Gastroesophageal sphincter (tissue), 4 donors: ENCODE measurements at regions not wholly inside any gene's neighbourhood (a gene's known extent, or its start where the extent isn't known, plus 50 kb on each side); places are given as distances from the start of the nearest gene placed in this dataset.

Experiments used
- ATAC-seq: fragments of 150-250 bp; one replicate; pipeline ENCODE4 v1.9.1; 2016; ENCODE audit warnings: mild to moderate bottlenecking, moderate library complexity
- H3K27ac ChIP-seq, 4 donors: fragments of 200-600 bp; sonication (generic) in 3 of 4; 1 replicate in 3 of 4; 2 replicates in 1 of 4; pipeline ENCODE4 v1.5.1; 2016 to 2019
- H3K27me3 ChIP-seq: fragments of 200-600 bp; sonication (generic); one replicate; pipeline ENCODE4 v1.5.1; 2019
- H3K36me3 ChIP-seq, 2 donors: fragments of 200-600 bp; sonication (generic); one replicate each; pipeline ENCODE4 v1.5.1; 2019; ENCODE audit warnings: control low read depth in 1 of 2
- H3K4me1 ChIP-seq, 3 donors: fragments of 200-600 bp; sonication (generic); 1 replicate in 2 of 3; 2 replicates in 1 of 3; pipeline ENCODE4 v1.5.1; 2016 to 2019; ENCODE audit warnings: control low read depth in 2 of 3
- H3K4me3 ChIP-seq, 2 donors: fragments of 200-600 bp; sonication (generic); one replicate each; pipeline ENCODE4 v1.5.1; 2019; ENCODE audit warnings: mild to moderate bottlenecking in 1 of 2, moderate library complexity in 1 of 2
- H3K9me3 ChIP-seq, 3 donors: fragments of 200-600 bp; sonication (generic); one replicate each; pipeline ENCODE4 v1.5.1; 2017 to 2019; ENCODE audit warnings: control low read depth in 2 of 3
- CTCF ChIP-seq, 4 experiments: fragments of 200-600 bp in 2 of 4; fragments of 450-650 bp in 2 of 4; sonication (generic) in 1 of 4; IDR thresholded peaks; one replicate each; pipeline ENCODE4 v1.5.1; 2017 to 2019; ENCODE audit warnings: antibody characterized with exemption in 4 of 4, mild to moderate bottlenecking in 2 of 4, moderate library complexity in 2 of 4
- EP300 ChIP-seq: sonication (generic); formaldehyde crosslinking; IDR thresholded peaks from one replicate; pipeline ENCODE4 v1.6.1; 2017; ENCODE audit warnings: antibody characterized with exemption, mild to moderate bottlenecking
- POLR2A ChIP-seq, 2 donors: fragments of 450-650 bp; IDR thresholded peaks; one replicate each; pipeline ENCODE4 v1.6.1; 2017; ENCODE audit warnings: antibody characterized with exemption in 2 of 2, mild to moderate bottlenecking in 2 of 2, moderate library complexity in 1 of 2
- POLR2AphosphoS5 ChIP-seq: sonication (generic); formaldehyde crosslinking; IDR thresholded peaks from one replicate; pipeline ENCODE4 v1.6.1; 2017; ENCODE audit warnings: antibody characterized with exemption
- WGBS, 2 donors: methylation state at CpG; one replicate each; pipeline ENCODE4 v1.1.5; 2018; ENCODE audit warnings: low coverage in 1 of 2; 5-methylcytosine and 5-hydroxymethylcytosine counted together

GRCh38 chr7:114183311-114184088 is 231.1 kb upstream of the FOXP2 start:
- WGBS, 2 donors = 56% methylated on average over 3 of the region's 3 CpGs
- ATAC-seq = no peak
- Histone ChIP-seq H3K4me1 (peaks cover 0 to 18% (median 0%) of the 10 kb centered on the region in 3 donors), H3K27ac (no peak overlapping the region), H3K36me3 (no peaks in the 10 kb centered on the region), H3K4me3 (no peak overlapping the region), H3K27me3 (no peaks in the 10 kb centered on the region), H3K9me3 (no peaks in the 10 kb centered on the region)
- TF ChIP-seq EP300 = no peak
- no peak for TF ChIP-seq POLR2AphosphoS5

GRCh38 chr7:114182837-114183236 is 231.8 kb upstream of the FOXP2 start:
- WGBS, 2 donors = 38 to 85% methylated on average over 1 of the region's 1 CpG
- H3K36me3 ChIP-seq = no peaks in the 10 kb centered on the region
- no peak for ATAC-seq
- no peak overlapping the region for H3K27ac ChIP-seq
- TF ChIP-seq POLR2AphosphoS5 (no peak), CTCF (IDR thresholded peaks at IDR 0.05) (no peak), POLR2A (IDR thresholded peaks at IDR 0.05) (no peak), EP300 (no peak)
- H3K4me1 ChIP-seq = peaks cover 0 to 18% (median 0%) of the 10 kb centered on the region in 3 donors
- no peaks in the 10 kb centered on the region for H3K9me3 ChIP-seq
- H3K27me3 ChIP-seq = no peaks in the 10 kb centered on the region
- H3K4me3 ChIP-seq = no peak overlapping the region

DNA sequence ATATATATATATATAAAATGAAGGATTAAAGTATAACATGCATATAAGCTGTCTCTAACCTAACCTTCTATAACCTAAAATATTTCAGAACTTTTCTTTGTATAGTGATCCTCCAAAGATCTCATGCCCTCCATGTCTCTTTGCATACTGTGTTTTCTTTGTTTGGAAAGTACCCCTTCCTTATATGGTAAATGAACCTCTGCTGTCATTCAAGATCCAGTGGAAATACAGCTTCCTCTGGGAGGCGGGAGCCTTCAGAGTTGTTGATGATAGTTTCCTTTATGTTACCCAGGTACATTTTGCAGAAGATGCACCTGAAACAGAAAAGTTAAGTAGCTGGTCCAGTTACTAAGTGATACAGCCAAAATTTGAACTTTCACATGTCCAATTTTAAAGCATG is 233.3 kb upstream of the FOXP2 start:
- Histone ChIP-seq H3K36me3 (no peaks in the 10 kb centered on the region), H3K4me3 (no peak overlapping the region), H3K27ac (no peak overlapping the region), H3K27me3 (no peaks in the 10 kb centered on the region), H3K4me1 (peaks cover 0 to 14% (median 0%) of the 10 kb centered on the region in 3 donors), H3K9me3 (no peaks in the 10 kb centered on the region)
- TF ChIP-seq CTCF (IDR thresholded peaks at IDR 0.05) = no peak
- TF ChIP-seq EP300 = no peak
- TF ChIP-seq POLR2AphosphoS5 = no peak
- TF ChIP-seq POLR2A (IDR thresholded peaks at IDR 0.05) = no peak
- ATAC-seq = no peak
- WGBS, 2 donors = 80 to 100% methylated on average over 1 of the region's 1 CpG

DNA sequence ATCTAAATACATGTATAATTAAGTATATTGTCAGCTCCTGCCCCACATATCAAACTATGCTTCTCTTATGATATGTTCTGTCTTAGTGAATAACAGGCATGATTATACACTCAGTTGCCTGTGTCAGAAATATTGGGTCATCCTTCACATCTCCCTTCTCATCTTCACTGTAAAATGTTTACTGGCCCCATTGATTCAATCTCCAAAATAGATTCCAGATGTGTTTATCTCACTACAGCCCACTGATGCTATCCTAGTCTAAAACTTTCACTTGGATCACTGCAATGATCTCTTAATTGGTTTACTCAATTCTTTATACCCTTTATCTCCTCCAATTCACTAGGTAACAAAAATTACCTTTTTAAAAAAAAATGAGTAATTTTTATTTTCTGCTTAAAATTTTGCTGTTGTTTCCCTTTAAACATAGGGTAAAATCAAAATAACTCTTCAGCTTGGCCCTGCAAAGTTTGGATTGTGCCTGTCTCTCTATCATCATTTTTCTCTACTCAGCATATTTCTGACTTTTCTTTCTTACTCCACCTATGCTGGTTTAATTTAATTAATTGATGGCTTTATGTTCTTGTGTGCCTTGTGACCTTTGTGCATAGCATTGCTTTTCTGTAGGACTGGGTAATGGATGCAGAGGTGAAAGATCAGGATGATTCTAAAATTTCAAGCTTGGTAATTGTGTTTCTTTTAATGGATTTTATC is 233.9 kb upstream of the FOXP2 start:
- TF ChIP-seq POLR2A (IDR thresholded peaks at IDR 0.05) (no peak), POLR2AphosphoS5 (no peak), CTCF (IDR thresholded peaks at IDR 0.05) (no peak), EP300 (no peak)
- H3K4me1 ChIP-seq = peaks cover 0 to 14% (median 0%) of the 10 kb centered on the region in 3 donors
- ATAC-seq = no peak
- no peak overlapping the region for H3K27ac ChIP-seq
- H3K27me3 ChIP-seq = no peaks in the 10 kb centered on the region
- no peaks in the 10 kb centered on the region for H3K9me3 ChIP-seq
- no peak overlapping the region for H3K4me3 ChIP-seq
- H3K36me3 ChIP-seq = no peaks in the 10 kb centered on the region

- no peaks in the 10 kb centered on the region for H3K4me1 ChIP-seq
- no peak overlapping the region for H3K4me3 ChIP-seq
- no peak for TF ChIP-seq POLR2AphosphoS5
- TF ChIP-seq EP300 = no peak
- TF ChIP-seq POLR2A (IDR thresholded peaks at IDR 0.05) = no peak
- TF ChIP-seq CTCF (IDR thresholded peaks at IDR 0.05) = no peak
- no peaks in the 10 kb centered on the region for H3K9me3 ChIP-seq
- H3K27me3 ChIP-seq = no peaks in the 10 kb centered on the region
- no peak overlapping the region for H3K27ac ChIP-seq
- ATAC-seq = no peak
- 82 to 84% methylated on average over 4 of the region's 4 CpGs for WGBS, 2 donors
- H3K36me3 ChIP-seq = no peaks in the 10 kb centered on the region
These were observed 239.5 kb upstream of the FOXP2 start for GRCh38 chr7:114175125-114175524.
